ENCODE measurements at regions not wholly inside any gene's neighbourhood (a gene's known extent, or its start where the extent isn't known, plus 50 kb on each side); places are given as distances from the start of the nearest gene placed in this dataset.

GRCh38 chr2:409523-409922 lies 121.6 kb upstream of the ALKAL2 start:
- no peak for TF ChIP-seq CTCF (IDR thresholded peaks at IDR 0.05 in 4 of 5, conservative IDR thresholded peaks at IDR 0.05 in 1 of 5)
- TF ChIP-seq POLR2A (IDR thresholded peaks at IDR 0.05): no peak

Measured in gastrocnemius medialis (tissue), 4 donors.